Kidney (tissue), 13 donors: ENCODE measurements at regions not wholly inside any gene's neighbourhood (a gene's known extent, or its start where the extent isn't known, plus 50 kb on each side); places are given as distances from the start of the nearest gene placed in this dataset.

Experiments used
- DNase-seq, 5 donors: peaks; one replicate each; pipeline ENCODE4 v3.0.0-alpha.2; 2013 to 2020
- FAIRE-seq: peaks from 2 replicates; lab custom pipeline; 2012; peaks lifted over from hg19 to GRCh38; lab: Jason Lieb, UNC
- H3K27ac ChIP-seq, 2 donors: one replicate each; pipeline ENCODE4 v1.7.0; 2013; ENCODE audit warnings: low read depth in 2 of 2, low read length in 2 of 2, inconsistent platforms in 1 of 2
- H3K27me3 ChIP-seq: one replicate; pipeline ENCODE4 v1.7.1; 2013; ENCODE audit warnings: low read length, inconsistent platforms; ENCODE audit not compliant: control insufficient read depth, insufficient read depth
- H3K36me3 ChIP-seq, 3 donors: one replicate each; pipeline versions ENCODE4 v1.7.0 to v1.7.1; 2013; ENCODE audit warnings: low read length in 3 of 3, control low read depth in 1 of 3, inconsistent platforms in 1 of 3; ENCODE audit not compliant: insufficient read depth in 3 of 3, control insufficient read depth in 2 of 3
- H3K4me1 ChIP-seq, 3 donors: one replicate each; pipeline versions ENCODE4 v1.7.0 to v1.7.1; 2013; ENCODE audit warnings: low read length in 3 of 3, inconsistent platforms in 1 of 3, low read depth in 1 of 3; ENCODE audit not compliant: control insufficient read depth in 2 of 3, insufficient read depth in 2 of 3
- H3K4me3 ChIP-seq, 3 donors: one replicate each; pipeline versions ENCODE4 v1.7.0 to v1.8.1; 2013; ENCODE audit warnings: low read length in 3 of 3, control low read depth in 1 of 3, inconsistent platforms in 1 of 3
- H3K9ac ChIP-seq, 3 donors: one replicate each; pipeline versions ENCODE4 v1.7.0 to v1.7.1; 2013; ENCODE audit warnings: low read length in 3 of 3, control low read depth in 1 of 3, inconsistent platforms in 1 of 3
- H3K9me3 ChIP-seq, 3 donors: one replicate each; pipeline versions ENCODE4 v1.7.0 to v1.7.1; 2013; ENCODE audit warnings: low read length in 3 of 3, control low read depth in 1 of 3, inconsistent platforms in 1 of 3; ENCODE audit not compliant: control insufficient read depth in 2 of 3, insufficient read depth in 1 of 3
- intact Hi-C: fragments of 100-400 bp; cut with DNase I; formaldehyde crosslinking; loops from one replicate; pipeline ENCODE4 v1.11.1; 2022
- TF ChIP-seq, protein P1 (sequence below): IDR thresholded peaks from 3 replicates; pipeline ENCODE4 v1.5.1; 2012; ENCODE audit warnings: mild to moderate bottlenecking, moderate library complexity, borderline replicate concordance; ENCODE audit not compliant: insufficient read depth; ENCODE audit errors: extremely low read depth
- donor health status: control.
- donor health status: control.
- donor health status: control.
- donor health status: control.
- donor health status: control.
- donor health status: DM: yes; HTN: yes; CAD: no.
- donor health status: Normal renal cell carcinoma (clear cell type).

GRCh38 chr16:47884116-47884725, 271.6 kb downstream of the ABCC12 start:
- no peak for FAIRE-seq
- TF ChIP-seq, protein P1, sequence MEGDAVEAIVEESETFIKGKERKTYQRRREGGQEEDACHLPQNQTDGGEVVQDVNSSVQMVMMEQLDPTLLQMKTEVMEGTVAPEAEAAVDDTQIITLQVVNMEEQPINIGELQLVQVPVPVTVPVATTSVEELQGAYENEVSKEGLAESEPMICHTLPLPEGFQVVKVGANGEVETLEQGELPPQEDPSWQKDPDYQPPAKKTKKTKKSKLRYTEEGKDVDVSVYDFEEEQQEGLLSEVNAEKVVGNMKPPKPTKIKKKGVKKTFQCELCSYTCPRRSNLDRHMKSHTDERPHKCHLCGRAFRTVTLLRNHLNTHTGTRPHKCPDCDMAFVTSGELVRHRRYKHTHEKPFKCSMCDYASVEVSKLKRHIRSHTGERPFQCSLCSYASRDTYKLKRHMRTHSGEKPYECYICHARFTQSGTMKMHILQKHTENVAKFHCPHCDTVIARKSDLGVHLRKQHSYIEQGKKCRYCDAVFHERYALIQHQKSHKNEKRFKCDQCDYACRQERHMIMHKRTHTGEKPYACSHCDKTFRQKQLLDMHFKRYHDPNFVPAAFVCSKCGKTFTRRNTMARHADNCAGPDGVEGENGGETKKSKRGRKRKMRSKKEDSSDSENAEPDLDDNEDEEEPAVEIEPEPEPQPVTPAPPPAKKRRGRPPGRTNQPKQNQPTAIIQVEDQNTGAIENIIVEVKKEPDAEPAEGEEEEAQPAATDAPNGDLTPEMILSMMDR: no peak

DNA sequence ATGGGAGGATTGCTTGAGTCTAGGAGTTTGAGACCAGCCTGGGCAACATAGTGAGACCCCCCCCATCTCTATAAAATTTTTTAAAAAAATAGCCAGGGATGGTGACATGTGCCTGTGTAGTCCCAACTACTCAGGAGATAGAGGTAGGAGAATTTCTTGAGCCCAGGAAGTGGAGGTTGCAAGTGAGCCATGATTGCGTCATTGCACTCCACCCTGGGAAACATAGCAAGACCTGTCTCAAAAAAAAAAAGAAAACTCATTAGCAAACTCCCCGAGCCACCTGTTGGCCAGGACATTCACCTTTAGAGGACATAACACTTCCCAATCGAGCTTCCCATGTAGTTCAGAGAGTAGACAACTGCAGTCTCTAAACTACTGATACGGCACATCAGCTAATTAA, 274.2 kb downstream of the ABCC12 start:
- TF ChIP-seq, protein P1: no peak
- FAIRE-seq: no peak
- no peak overlapping the region for H3K4me3 ChIP-seq
- H3K27ac ChIP-seq: no peak overlapping the region
- no peaks in the 10 kb centered on the region for H3K9me3 ChIP-seq
- intact Hi-C loops: no loop called here
- no peaks in the 10 kb centered on the region for H3K27me3 ChIP-seq
- H3K4me1 ChIP-seq: no peaks in the 10 kb centered on the region
- H3K9ac ChIP-seq: no peak overlapping the region
- no peaks in the 10 kb centered on the region for H3K36me3 ChIP-seq
- no peak for DNase-seq

More at GRCh38 chr16:47884116-47884725, 271.6 kb downstream of the ABCC12 start:
- Histone ChIP-seq H3K9me3 (no peaks in the 10 kb centered on the region), H3K27me3 (peaks cover 2% of the 10 kb centered on the region), H3K36me3 (no peaks in the 10 kb centered on the region), H3K27ac (no peak overlapping the region), H3K4me1 (no peaks in the 10 kb centered on the region), H3K4me3 (no peak overlapping the region), H3K9ac (no peak overlapping the region)
- intact Hi-C loops: no loop called here
- no peak for DNase-seq

DNA sequence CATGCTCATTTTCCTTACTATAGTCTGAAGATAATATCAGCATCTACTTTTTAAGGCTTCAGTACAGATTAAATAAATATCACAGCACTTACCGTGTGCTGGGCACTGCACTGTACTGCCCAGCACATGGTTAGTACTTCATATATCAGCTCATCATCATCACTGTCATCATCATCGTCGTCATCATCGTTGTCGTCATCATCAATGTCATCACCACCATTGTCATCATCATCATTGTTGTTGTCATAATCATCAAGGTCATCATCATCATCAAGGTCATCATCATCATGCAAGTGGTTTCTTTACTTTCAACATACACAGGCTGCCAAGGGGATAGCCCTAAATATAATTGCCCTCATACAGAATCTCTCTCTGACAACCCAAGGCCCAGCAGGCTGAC, 275.1 kb downstream of the ABCC12 start:
- TF ChIP-seq, protein P1: no peak
- no peaks in the 10 kb centered on the region for H3K4me1 ChIP-seq
- no peaks in the 10 kb centered on the region for H3K36me3 ChIP-seq
- DNase-seq (no peak), FAIRE-seq (no peak)
- no peaks in the 10 kb centered on the region for H3K9me3 ChIP-seq
- H3K9ac ChIP-seq: no peak overlapping the region
- no peak overlapping the region for H3K4me3 ChIP-seq
- H3K27ac ChIP-seq: no peak overlapping the region
- no peaks in the 10 kb centered on the region for H3K27me3 ChIP-seq
- intact Hi-C loops: no loop called here

DNA sequence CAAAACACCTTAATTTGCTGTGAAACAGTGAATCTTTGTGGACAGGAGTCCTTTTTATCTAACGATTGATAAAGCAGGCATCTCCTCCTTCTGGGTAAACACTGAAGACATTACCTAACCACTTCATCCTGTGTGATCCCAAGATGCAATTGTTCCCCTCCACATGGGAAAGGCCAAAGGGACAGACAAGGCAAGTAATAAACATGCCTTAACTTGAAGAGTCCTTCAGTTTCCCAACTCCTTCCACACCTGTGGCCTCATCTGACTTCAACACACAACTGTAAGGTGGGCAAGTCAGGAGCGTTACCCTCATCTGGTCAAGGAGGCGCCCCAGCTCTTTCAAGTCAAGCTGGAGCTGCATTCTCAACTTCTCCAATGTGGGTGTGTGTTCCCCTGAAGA, 278.6 kb downstream of the ABCC12 start:
- TF ChIP-seq, protein P1: no peak
- no peaks in the 10 kb centered on the region for H3K27me3 ChIP-seq
- no peak for FAIRE-seq
- no peak overlapping the region for H3K4me3 ChIP-seq
- DNase-seq: no peak
- no peaks in the 10 kb centered on the region for H3K9me3 ChIP-seq
- H3K4me1 ChIP-seq: no peaks in the 10 kb centered on the region
- no peaks in the 10 kb centered on the region for H3K36me3 ChIP-seq
- no peak overlapping the region for H3K27ac ChIP-seq
- H3K9ac ChIP-seq: no peak overlapping the region
- intact Hi-C loops: no loop called here
